Erythroblast (primary cell): ENCODE measurements at regions not wholly inside any gene's neighbourhood (a gene's known extent, or its start where the extent isn't known, plus 50 kb on each side); places are given as distances from the start of the nearest gene placed in this dataset.

Source experiments
- GATA1 ChIP-seq: IDR thresholded peaks from 2 replicates; pipeline ENCODE4 v1.6.1; 2011; ENCODE audit warnings: low read depth, mild to moderate bottlenecking, control low read depth, low read length, moderate library complexity
- POLR2A ChIP-seq: IDR thresholded peaks from 2 replicates; pipeline ENCODE4 v1.6.1; 2011; ENCODE audit warnings: mild to moderate bottlenecking, low read length

- TF ChIP-seq POLR2A: no peak
- TF ChIP-seq GATA1: no peak
Measured at GRCh38 chr5:158175934-158176481, 317.1 kb upstream of the CLINT1 start.
